Adrenal gland (tissue), 9 donors: ENCODE measurements at regions not wholly inside any gene's neighbourhood (a gene's known extent, or its start where the extent isn't known, plus 50 kb on each side); places are given as distances from the start of the nearest gene placed in this dataset.

ENCODE experiments used
- DNase-seq, 7 donors: peaks; one replicate each; pipeline ENCODE4 v3.0.0-alpha.2; 2019 to 2020
- H3K27ac ChIP-seq, 5 donors: fragments of 200-600 bp; sonication (generic) in 4 of 5; 1 replicate in 3 of 5; 2 replicates in 2 of 5; pipeline versions ENCODE4 v1.5.1 to v1.8.0; 2016 to 2020; ENCODE audit warnings: mild to moderate bottlenecking in 1 of 5
- H3K27me3 ChIP-seq: fragments of 200-600 bp; 2 replicates; pipeline ENCODE4 v1.8.0; 2021
- H3K36me3 ChIP-seq, 2 donors: fragments of 200-600 bp; replicated peaks in 1 of 2; 1 replicate in 1 of 2; 2 replicates in 1 of 2; pipeline versions ENCODE4 v1.5.1 to v1.8.0; 2018 to 2022
- H3K4me1 ChIP-seq, 2 donors: fragments of 200-600 bp; replicated peaks in 1 of 2; 1 replicate in 1 of 2; 2 replicates in 1 of 2; pipeline versions ENCODE4 v1.5.1 to v1.8.0; 2018 to 2021
- H3K4me3 ChIP-seq, 4 donors: fragments of 200-600 bp; sonication (generic) in 3 of 4; one replicate each; pipeline ENCODE4 v1.5.1; 2016 to 2018
- H3K9me3 ChIP-seq, 3 donors: fragments of 200-600 bp; sonication (generic) in 1 of 3; replicated peaks in 1 of 3; 1 replicate in 2 of 3; 2 replicates in 1 of 3; pipeline versions ENCODE4 v1.5.1 to v1.8.0; 2016 to 2021
- CTCF ChIP-seq, 6 experiments: fragments of 450-650 bp in 4 of 6; fragments of 200-600 bp in 2 of 6; sonication (generic) in 1 of 6; IDR thresholded peaks; 1 replicate in 5 of 6; 2 replicates in 1 of 6; pipeline versions ENCODE4 v1.5.1 to v1.8.0; 2016 to 2021; ENCODE audit warnings: antibody characterized with exemption in 6 of 6, mild to moderate bottlenecking in 2 of 6, moderate library complexity in 1 of 6
- POLR2A ChIP-seq, 2 donors: fragments of 450-650 bp; IDR thresholded peaks; one replicate each; pipeline ENCODE4 v1.6.1; 2017; ENCODE audit warnings: antibody characterized with exemption in 2 of 2, mild to moderate bottlenecking in 2 of 2, moderate library complexity in 1 of 2
- WGBS, 4 donors: extraction: QIAGEN DNeasy Blood & Tissue Kit in 2 of 4; methylation state at CpG; one replicate each; pipeline versions ENCODE4 v1.1.5 to v1.1.7; 2013 to 2017; 5-methylcytosine and 5-hydroxymethylcytosine counted together
- intact Hi-C, 2 donors: fragments of 100-400 bp; cut with DNase I; formaldehyde crosslinking; loops; one replicate each; pipeline versions ENCODE4 v1.14.1 to v1.15.0; 2022 to 2023
- donor health status: healthy with polysubstance abuse.
- donor health status: Bipolar disorder and iron deficiency.
- donor health status: DM: yes; HTN: yes; CAD: no.
- donor health status: DM: no; HTN: no; CAD: no.
- donor health status: DM: no; HTN: no; CAD: no.

GRCh38 chr3:20572473-20572872, 386.5 kb upstream of the SGO1 start:
- no peak overlapping the region for H3K27ac ChIP-seq
- H3K36me3 ChIP-seq = no peaks in the 10 kb centered on the region
- DNase-seq = no peak
- 83 to 92% (median 89%) methylated on average over 5 of the region's 5 CpGs for WGBS, 4 donors
- TF ChIP-seq CTCF (IDR thresholded peaks at IDR 0.05) = no peak
- TF ChIP-seq POLR2A (IDR thresholded peaks at IDR 0.05) = no peak
- no peaks in the 10 kb centered on the region for H3K9me3 ChIP-seq
- intact Hi-C loops = no loop called here
- H3K27me3 ChIP-seq = no peaks in the 10 kb centered on the region
- H3K4me3 ChIP-seq = no peak overlapping the region
- no peaks in the 10 kb centered on the region for H3K4me1 ChIP-seq

DNA sequence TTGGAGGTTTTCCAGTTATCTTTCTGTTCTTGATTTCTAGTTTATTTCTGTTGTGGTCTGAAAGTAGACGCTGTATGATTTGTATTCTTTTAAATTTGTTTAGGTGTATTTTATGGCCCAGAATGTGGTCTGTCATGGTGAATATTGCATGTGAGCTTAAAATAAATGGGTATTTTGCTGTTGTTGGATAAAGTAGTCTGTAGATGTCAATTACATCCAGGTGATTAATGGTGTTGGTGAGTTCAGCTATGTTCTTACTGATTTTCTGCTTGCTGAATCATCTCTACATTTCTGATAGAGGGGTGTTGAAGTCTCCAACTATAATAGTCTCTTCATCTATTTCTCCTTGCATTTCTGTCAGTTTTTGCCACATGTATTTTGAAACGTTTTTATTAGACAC, 383.3 kb upstream of the SGO1 start:
- Histone ChIP-seq H3K9me3 (no peaks in the 10 kb centered on the region), H3K27me3 (no peaks in the 10 kb centered on the region), H3K27ac (no peak overlapping the region), H3K4me1 (no peaks in the 10 kb centered on the region), H3K4me3 (no peak overlapping the region), H3K36me3 (no peaks in the 10 kb centered on the region)
- TF ChIP-seq POLR2A (IDR thresholded peaks at IDR 0.05) (no peak), CTCF (IDR thresholded peaks at IDR 0.05) (no peak)
- intact Hi-C loops = no loop called here
- 8 to 48% (median 20%) methylated on average over 2 of the region's 2 CpGs for WGBS, 4 donors
- no peak for DNase-seq

- no peak overlapping the region for H3K4me3 ChIP-seq
- no peaks in the 10 kb centered on the region for H3K4me1 ChIP-seq
- no peaks in the 10 kb centered on the region for H3K9me3 ChIP-seq
- intact Hi-C loops = no loop called here
- no peaks in the 10 kb centered on the region for H3K27me3 ChIP-seq
- 72 to 83% (median 79%) methylated on average over 3 of the region's 3 CpGs for WGBS, 4 donors
- no peak for DNase-seq
- no peaks in the 10 kb centered on the region for H3K36me3 ChIP-seq
- H3K27ac ChIP-seq = no peak overlapping the region
- TF ChIP-seq POLR2A (IDR thresholded peaks at IDR 0.05) = no peak
- no peak for TF ChIP-seq CTCF (IDR thresholded peaks at IDR 0.05)
Observed at GRCh38 chr3:20564966-20565365, 379.0 kb upstream of the SGO1 start.

GRCh38 chr3:20563985-20564384, 378.0 kb upstream of the SGO1 start:
- H3K36me3 ChIP-seq = no peaks in the 10 kb centered on the region
- 87 to 96% (median 92%) methylated on average over 2 of the region's 2 CpGs for WGBS, 4 donors
- no peaks in the 10 kb centered on the region for H3K27me3 ChIP-seq
- H3K9me3 ChIP-seq = no peaks in the 10 kb centered on the region
- no peak overlapping the region for H3K4me3 ChIP-seq
- no peaks in the 10 kb centered on the region for H3K4me1 ChIP-seq
- TF ChIP-seq POLR2A (IDR thresholded peaks at IDR 0.05) (no peak), CTCF (IDR thresholded peaks at IDR 0.05) (no peak)
- no peak overlapping the region for H3K27ac ChIP-seq
- intact Hi-C loops = no loop called here
- no peak for DNase-seq
